HG02981 (cell line): ENCODE measurements at regions not wholly inside any gene's neighbourhood (a gene's known extent, or its start where the extent isn't known, plus 50 kb on each side); places are given as distances from the start of the nearest gene placed in this dataset.

Experiments used
- ATAC-seq: cut with Tn5 transposase; IDR thresholded peaks from one replicate; pipeline ENCODE4 v1.9.1; 2021; ENCODE audit warnings: mild to moderate bottlenecking, moderate library complexity; ENCODE audit not compliant: unreplicated experiment

GRCh38 chr9:79170643-79171042 is 401.1 kb upstream of the TLE4 start:
- ATAC-seq: no peak

- no peak for ATAC-seq
Observed at GRCh38 chr9:79173932-79174331, 397.8 kb upstream of the TLE4 start.

GRCh38 chr9:79176014-79176697 is 395.6 kb upstream of the TLE4 start:
- ATAC-seq: no peak

- ATAC-seq: no peak
Observed at GRCh38 chr9:79184831-79185230, 386.9 kb upstream of the TLE4 start.

GRCh38 chr9:79185866-79186265 is 385.9 kb upstream of the TLE4 start:
- ATAC-seq: no peak

- ATAC-seq: no peak
Observed at GRCh38 chr9:79189511-79189924, 382.2 kb upstream of the TLE4 start.

GRCh38 chr9:79193001-79193400 is 378.8 kb upstream of the TLE4 start:
- no peak for ATAC-seq

GRCh38 chr9:79193501-79194223 is 378.1 kb upstream of the TLE4 start:
- no peak for ATAC-seq

- no peak for ATAC-seq
Observed at GRCh38 chr9:79195879-79196278, 375.9 kb upstream of the TLE4 start.

- ATAC-seq: no peak
Observed at GRCh38 chr9:79196606-79197005, 375.2 kb upstream of the TLE4 start.

GRCh38 chr9:79200336-79200735 is 371.4 kb upstream of the TLE4 start:
- no peak for ATAC-seq

- no peak for ATAC-seq
Observed at GRCh38 chr9:79201636-79202035, 370.1 kb upstream of the TLE4 start.

GRCh38 chr9:79208791-79209396 is 362.9 kb upstream of the TLE4 start:
- ATAC-seq: no peak

- no peak for ATAC-seq
Observed at GRCh38 chr9:79210541-79211243, 361.1 kb upstream of the TLE4 start.

GRCh38 chr9:79213417-79214125 is 358.2 kb upstream of the TLE4 start:
- no peak for ATAC-seq

- no peak for ATAC-seq
Observed at GRCh38 chr9:79215821-79216220, 355.9 kb upstream of the TLE4 start.

- ATAC-seq: no peak
Observed at GRCh38 chr9:79220251-79220650, 351.5 kb upstream of the TLE4 start.

GRCh38 chr9:79220666-79221065 is 351.1 kb upstream of the TLE4 start:
- no peak for ATAC-seq

- ATAC-seq: no peak
Observed at GRCh38 chr9:79221084-79221483, 350.7 kb upstream of the TLE4 start.

GRCh38 chr9:79222483-79222882 is 349.3 kb upstream of the TLE4 start:
- no peak for ATAC-seq
